ENCODE measurements at regions not wholly inside any gene's neighbourhood (a gene's known extent, or its start where the extent isn't known, plus 50 kb on each side); places are given as distances from the start of the nearest gene placed in this dataset.

GRCh38 chr2:84022810-84023431, 436.2 kb downstream of the SUCLG1 start:
- H3K9me3 Mint-ChIP-seq = no peaks in the 10 kb centered on the region
- ATAC-seq = no peak
- no peak overlapping the region for H3K4me3 Mint-ChIP-seq
- peak; percentile 71 for TF ChIP-seq CTCF (IDR thresholded peaks at IDR 0.05)
- no peak overlapping the region for H3K27ac Mint-ChIP-seq
- peak; percentile 25 for DNase-seq
- ChIA-PET CTCF (interaction anchor here (0.6 to 1.8 kb wide), 12 partner anchors 9 to 293 kb away, joined by 3 to 17 read pairs (median 4); no protein-coding TSS in a partner anchor), POLR2A (no interaction called here)
- peaks cover 6% of the 10 kb centered on the region for H3K27me3 Mint-ChIP-seq
- no peaks in the 10 kb centered on the region for H3K36me3 Mint-ChIP-seq (ENCODE audit: low read depth)
- H3K4me1 Mint-ChIP-seq (ENCODE audit: low read depth) = no peaks in the 10 kb centered on the region
- intact Hi-C loops (cut with micrococcal nuclease) = loop anchor here (5.0 kb wide), 1 partner anchor 279 kb away; no protein-coding TSS in a partner anchor

DNA sequence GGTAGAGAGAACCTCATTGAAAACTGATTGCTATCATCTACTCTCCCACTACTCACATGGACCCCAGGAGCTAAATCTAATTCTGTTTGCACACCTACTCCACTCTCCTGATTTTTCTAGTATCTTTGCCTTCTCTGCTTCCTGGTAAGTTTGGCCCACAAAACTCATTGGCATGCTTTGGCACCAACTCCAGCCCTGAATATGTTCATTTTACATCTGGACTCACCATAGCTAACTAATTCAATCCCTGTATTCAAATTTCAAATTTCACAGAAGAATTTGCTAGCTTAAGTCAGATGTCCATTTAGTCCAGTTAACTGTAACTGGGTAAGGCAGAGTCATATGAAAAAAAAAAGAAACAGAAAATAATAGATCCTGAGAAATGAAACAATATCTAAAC, 442.1 kb downstream of the SUCLG1 start:
- no peaks in the 10 kb centered on the region for H3K9me3 Mint-ChIP-seq
- H3K27ac Mint-ChIP-seq = no peak overlapping the region
- peaks cover 3% of the 10 kb centered on the region for H3K27me3 Mint-ChIP-seq
- no peak for TF ChIP-seq CTCF (IDR thresholded peaks at IDR 0.05)
- CTCF ChIA-PET = no interaction called here
- intact Hi-C loops (cut with micrococcal nuclease) = no loop called here
- ATAC-seq = no peak
- H3K4me3 Mint-ChIP-seq = no peak overlapping the region
- no peaks in the 10 kb centered on the region for H3K36me3 Mint-ChIP-seq (ENCODE audit: low read depth)
- POLR2A ChIA-PET = no interaction called here
- H3K4me1 Mint-ChIP-seq (ENCODE audit: low read depth) = no peaks in the 10 kb centered on the region
- no peak for DNase-seq

GRCh38 chr2:84016183-84016582, 442.9 kb downstream of the SUCLG1 start:
- no peak overlapping the region for H3K4me3 Mint-ChIP-seq
- POLR2A ChIA-PET = no interaction called here
- peaks cover 1% of the 10 kb centered on the region for H3K27me3 Mint-ChIP-seq
- no peaks in the 10 kb centered on the region for H3K36me3 Mint-ChIP-seq (ENCODE audit: low read depth)
- no peaks in the 10 kb centered on the region for H3K4me1 Mint-ChIP-seq (ENCODE audit: low read depth)
- intact Hi-C loops (cut with micrococcal nuclease) = no loop called here
- no peak for ATAC-seq
- H3K9me3 Mint-ChIP-seq = no peaks in the 10 kb centered on the region
- no peak for DNase-seq
- TF ChIP-seq CTCF (IDR thresholded peaks at IDR 0.05) = no peak
- no peak overlapping the region for H3K27ac Mint-ChIP-seq
- CTCF ChIA-PET = interaction anchor here (1.1 kb wide), 1 partner anchor 298 kb away, joined by 7 read pairs; no protein-coding TSS in a partner anchor

GRCh38 chr2:83997889-83998288, 461.2 kb downstream of the SUCLG1 start:
- DNase-seq (no peak), ATAC-seq (no peak)
- Mint-ChIP-seq H3K9me3 (no peaks in the 10 kb centered on the region), H3K4me3 (no peak overlapping the region), H3K27me3 (peaks cover 11% of the 10 kb centered on the region), H3K27ac (no peak overlapping the region), H3K36me3 (ENCODE audit: low read depth) (no peaks in the 10 kb centered on the region), H3K4me1 (ENCODE audit: low read depth) (no peaks in the 10 kb centered on the region)
- intact Hi-C loops (cut with micrococcal nuclease) = no loop called here
- no peak for TF ChIP-seq CTCF (IDR thresholded peaks at IDR 0.05)
- ChIA-PET POLR2A (no interaction called here), CTCF (no interaction called here)

- Mint-ChIP-seq H3K9me3 (peaks cover 5% of the 10 kb centered on the region), H3K27ac (no peak overlapping the region), H3K4me1 (ENCODE audit: low read depth) (no peaks in the 10 kb centered on the region), H3K27me3 (peaks cover 11% of the 10 kb centered on the region), H3K36me3 (ENCODE audit: low read depth) (no peaks in the 10 kb centered on the region), H3K4me3 (no peak overlapping the region)
- no peak for TF ChIP-seq CTCF (IDR thresholded peaks at IDR 0.05)
- CTCF ChIA-PET = interaction anchor here (0.7 kb wide), 1 partner anchor 764 kb away, joined by 3 read pairs; no protein-coding TSS in a partner anchor
- POLR2A ChIA-PET = no interaction called here
- ATAC-seq = no peak
- intact Hi-C loops (cut with micrococcal nuclease) = no loop called here
- DNase-seq = no peak
These were observed 464.4 kb downstream of the SUCLG1 start for GRCh38 chr2:83994633-83995179.

All from activated CD8-positive, alpha-beta T cell treated with anti-CD3 and anti-CD28 coated beads for 36 hours (primary cell).